Body of pancreas (tissue), 4 donors: ENCODE measurements at regions not wholly inside any gene's neighbourhood (a gene's known extent, or its start where the extent isn't known, plus 50 kb on each side); places are given as distances from the start of the nearest gene placed in this dataset.

Source experiments
- ATAC-seq: fragments of 150-250 bp; one replicate; pipeline ENCODE4 v1.9.1; 2016
- DNase-seq, 4 donors: peaks; one replicate each; pipeline ENCODE4 v3.0.0-alpha.2; 2019
- H3K27ac ChIP-seq, 4 donors: fragments of 200-600 bp; sonication (generic); 1 replicate in 3 of 4; 2 replicates in 1 of 4; pipeline versions ENCODE4 v1.5.1 to v1.6.1; 2016 to 2019; ENCODE audit warnings: mild to moderate bottlenecking in 1 of 4, mixed read lengths in 1 of 4, moderate library complexity in 1 of 4
- H3K27me3 ChIP-seq, 2 donors: fragments of 200-600 bp; sonication (generic); one replicate each; pipeline ENCODE4 v1.6.0; 2016; ENCODE audit warnings: mild to moderate bottlenecking in 1 of 2
- H3K36me3 ChIP-seq, 2 donors: fragments of 200-600 bp; sonication (generic); replicated peaks in 1 of 2; 2 replicates each; pipeline ENCODE4 v1.5.1; 2016; ENCODE audit warnings: low read depth in 2 of 2; ENCODE audit not compliant: insufficient read depth in 1 of 2
- H3K4me1 ChIP-seq: fragments of 200-600 bp; sonication (generic); one replicate; pipeline ENCODE4 v1.6.0; 2016
- H3K4me3 ChIP-seq, 2 donors: fragments of 200-600 bp; sonication (generic); 1 replicate in 1 of 2; 2 replicates in 1 of 2; pipeline ENCODE4 v1.5.1; 2016 to 2019
- H3K9me3 ChIP-seq, 3 donors: fragments of 200-600 bp; sonication (generic); 1 replicate in 2 of 3; 2 replicates in 1 of 3; pipeline ENCODE4 v1.5.1; 2016
- CTCF ChIP-seq, 7 experiments: fragments of 450-650 bp in 4 of 7; fragments of 200-600 bp in 3 of 7; sonication (generic) in 3 of 7; IDR thresholded peaks; one replicate each; pipeline ENCODE4 v1.5.1; 2016 to 2019; ENCODE audit warnings: antibody characterized with exemption in 7 of 7
- POLR2A ChIP-seq, 3 donors: fragments of 450-650 bp; IDR thresholded peaks; one replicate each; pipeline ENCODE4 v1.6.1; 2016; ENCODE audit warnings: antibody characterized with exemption in 3 of 3, mild to moderate bottlenecking in 2 of 3
- WGBS, 2 donors: methylation state at CpG; one replicate each; pipeline ENCODE4 v1.1.5; 2017; 5-methylcytosine and 5-hydroxymethylcytosine counted together
- intact Hi-C: fragments of 100-400 bp; cut with DNase I; formaldehyde crosslinking; loops from one replicate; pipeline ENCODE4 v1.15.1; 2023

- Histone ChIP-seq H3K4me3 (no peak overlapping the region), H3K9me3 (no peaks in the 10 kb centered on the region), H3K27ac (no peak overlapping the region), H3K27me3 (no peaks in the 10 kb centered on the region), H3K36me3 (no peaks in the 10 kb centered on the region), H3K4me1 (no peaks in the 10 kb centered on the region)
- no peak for DNase-seq
- TF ChIP-seq CTCF (IDR thresholded peaks at IDR 0.05): no peak
- no peak for TF ChIP-seq POLR2A (IDR thresholded peaks at IDR 0.05)
- intact Hi-C loops: loop anchor here (10.0 kb wide), 1 partner anchor 415 kb away; no protein-coding TSS in a partner anchor
- WGBS, 2 donors: 24 to 30% methylated on average over 1 of the region's 1 CpG
- no peak for ATAC-seq
Observed at GRCh38 chr21:38129711-38130110, 127.1 kb upstream of the KCNJ15 start.

GRCh38 chr21:38133240-38133639, 123.6 kb upstream of the KCNJ15 start:
- DNase-seq (no peak), ATAC-seq (no peak)
- Histone ChIP-seq H3K9me3 (no peaks in the 10 kb centered on the region), H3K27me3 (no peaks in the 10 kb centered on the region), H3K4me1 (no peaks in the 10 kb centered on the region), H3K27ac (no peak overlapping the region), H3K36me3 (no peaks in the 10 kb centered on the region), H3K4me3 (no peak overlapping the region)
- intact Hi-C loops: no loop called here
- TF ChIP-seq POLR2A (IDR thresholded peaks at IDR 0.05): no peak
- TF ChIP-seq CTCF (IDR thresholded peaks at IDR 0.05): no peak
- 60 to 61% methylated on average over 3 of the region's 3 CpGs for WGBS, 2 donors

GRCh38 chr21:38134084-38134873, 122.5 kb upstream of the KCNJ15 start:
- Histone ChIP-seq H3K4me1 (no peaks in the 10 kb centered on the region), H3K9me3 (no peaks in the 10 kb centered on the region), H3K27me3 (no peaks in the 10 kb centered on the region), H3K4me3 (no peak overlapping the region), H3K27ac (no peak overlapping the region), H3K36me3 (no peaks in the 10 kb centered on the region)
- 66 to 81% methylated on average over 3 of the region's 3 CpGs for WGBS, 2 donors
- no peak for ATAC-seq
- no peak for DNase-seq
- TF ChIP-seq POLR2A (IDR thresholded peaks at IDR 0.05) (no peak), CTCF (IDR thresholded peaks at IDR 0.05) (no peak)
- intact Hi-C loops: no loop called here

- H3K36me3 ChIP-seq: no peaks in the 10 kb centered on the region
- no peaks in the 10 kb centered on the region for H3K9me3 ChIP-seq
- DNase-seq (no peak), ATAC-seq (no peak)
- TF ChIP-seq POLR2A (IDR thresholded peaks at IDR 0.05) (no peak), CTCF (IDR thresholded peaks at IDR 0.05) (no peak)
- peaks cover 14% of the 10 kb centered on the region for H3K4me1 ChIP-seq
- intact Hi-C loops: no loop called here
- no peak overlapping the region for H3K27ac ChIP-seq
- H3K4me3 ChIP-seq: no peak overlapping the region
- no peaks in the 10 kb centered on the region for H3K27me3 ChIP-seq
Observed at GRCh38 chr21:38136201-38136600, 120.6 kb upstream of the KCNJ15 start.
